HepG2 (cell line): ENCODE measurements at regions not wholly inside any gene's neighbourhood (a gene's known extent, or its start where the extent isn't known, plus 50 kb on each side); places are given as distances from the start of the nearest gene placed in this dataset.

Experiments
- ATAC-seq: fragments of 200-7000 bp; cut with Tn5 transposase; 3 replicates; pipeline ENCODE4 v1.9.1; 2020; ENCODE audit warnings: mild to moderate bottlenecking, moderate library complexity
- BruUV-seq: library from RNA; stranded (reverse); fragments of 400-500 nt; replicated peaks from 2 replicates; lab custom pipeline; 2021; lab: Mats Ljungman, UMichigan
- CTCF ChIA-PET: fragments of 300-600 bp; formaldehyde crosslinking; extraction: SDS; loops from one replicate; lab custom pipeline; 2021; ENCODE audit warnings: low total read pairs, inconsistent platforms, low intra/inter-chr PET ratio; lab: Yijun Ruan, JAX
- POLR2A ChIA-PET: fragments of 350-600 bp; sonication (Branson Sonifier 250); formaldehyde crosslinking; loops from one replicate; lab custom pipeline; 2020; ENCODE audit warnings: antibody characterized with exemption, inconsistent platforms; lab: Yijun Ruan, JAX
- DNase-seq: peaks from one replicate; pipeline ENCODE4 v3.0.0-alpha.2; 2015; ENCODE audit warnings: low spot score
- FAIRE-seq: peaks from 3 replicates; lab custom pipeline; 2011; peaks lifted over from hg19 to GRCh38; lab: Jason Lieb, UNC
- H2AFZ ChIP-seq: one replicate; pipeline ENCODE4 v1.6.1; 2011; ENCODE audit warnings: low read length, inconsistent platforms
- H3K27ac ChIP-seq: fragments of 300-600 bp; 3 replicates; pipeline ENCODE4 v1.8.0; 2011; ENCODE audit warnings: mixed run types, mild to moderate bottlenecking, mixed read lengths, low read length, inconsistent platforms; ENCODE audit not compliant: insufficient read depth; ENCODE audit errors: extremely low read length
- H3K27me3 ChIP-seq, 2 experiments: fragments of 200-600 bp in 1 of 2; 2 replicates in 1 of 2; 3 replicates in 1 of 2; pipeline versions ENCODE4 v1.6.0 to v1.8.0; 2011; ENCODE audit warnings: low read length in 2 of 2, mild to moderate bottlenecking in 2 of 2, moderate library complexity in 2 of 2, inconsistent platforms in 1 of 2; ENCODE audit not compliant: insufficient read depth in 2 of 2, control insufficient read depth in 1 of 2
- H3K36me3 ChIP-seq, 2 experiments: fragments of 200-600 bp in 1 of 2; replicated peaks in 1 of 2; 2 replicates in 1 of 2; 3 replicates in 1 of 2; pipeline versions ENCODE4 v1.5.1 to v1.8.0; 2011; ENCODE audit warnings: low read length in 2 of 2, inconsistent platforms in 1 of 2; ENCODE audit not compliant: insufficient read depth in 2 of 2, control insufficient read depth in 1 of 2
- H3K4me1 ChIP-seq: 2 replicates; pipeline ENCODE4 v1.5.1; 2012; ENCODE audit warnings: low read length, inconsistent platforms; ENCODE audit not compliant: insufficient read depth
- H3K4me2 ChIP-seq: 2 replicates; pipeline ENCODE4 v1.6.0; 2011; ENCODE audit warnings: low read depth, low read length, inconsistent platforms
- H3K4me3 ChIP-seq, 3 experiments: fragments of 200-600 bp in 1 of 3; sonication (generic), shearing (Covaris generic) in 1 of 3; replicated peaks in 1 of 3; 2 replicates each; pipeline ENCODE4 v1.5.1; 2011 to 2016; ENCODE audit warnings: low read length in 3 of 3, inconsistent platforms in 2 of 3, low read depth in 2 of 3, mild to moderate bottlenecking in 2 of 3, control low read depth in 1 of 3, mixed read lengths in 1 of 3; ENCODE audit not compliant: insufficient read depth in 1 of 3
- H3K79me2 ChIP-seq: one replicate; pipeline ENCODE4 v1.6.1; 2011; ENCODE audit warnings: low read length, inconsistent platforms; ENCODE audit not compliant: insufficient read depth
- H3K9ac ChIP-seq: 2 replicates; pipeline ENCODE4 v1.6.0; 2011; ENCODE audit warnings: mild to moderate bottlenecking, low read depth, low read length, inconsistent platforms; ENCODE audit not compliant: insufficient read depth
- H3K9me3 ChIP-seq: 2 replicates; pipeline ENCODE4 v1.5.1; 2012; ENCODE audit warnings: mild to moderate bottlenecking, low read length
- H4K20me1 ChIP-seq: 2 replicates; pipeline ENCODE4 v1.6.0; 2011; ENCODE audit warnings: inconsistent platforms, mild to moderate bottlenecking, low read length, moderate library complexity; ENCODE audit not compliant: insufficient read depth
- GPN1 ChIP-seq: sonication (generic); formaldehyde crosslinking; IDR thresholded peaks from 2 replicates; pipeline ENCODE4 v1.5.1; 2020; ENCODE audit warnings: missing genetic modification reagents, borderline replicate concordance
- MNT ChIP-seq: fragments of 450-650 bp; IDR thresholded peaks from 2 replicates; pipeline ENCODE4 v1.6.1; 2016
- RNF2 ChIP-seq: fragments of 450-650 bp; conservative IDR thresholded peaks from 2 replicates; pipeline ENCODE4 v1.6.1; 2016; ENCODE audit warnings: low read depth
- SNRNP70 ChIP-seq: fragments of 200-400 bp; formaldehyde crosslinking; IDR thresholded peaks from 2 replicates; pipeline ENCODE4 v1.6.1; 2017; ENCODE audit warnings: mild to moderate bottlenecking, low read depth, low read length, moderate library complexity
- WIZ ChIP-seq: sonication (generic); formaldehyde crosslinking; IDR thresholded peaks from 2 replicates; pipeline ENCODE4 v1.5.1; 2020; ENCODE audit warnings: mild to moderate bottlenecking, missing genetic modification reagents
- ZNF572 ChIP-seq: sonication (generic); formaldehyde crosslinking; IDR thresholded peaks from 2 replicates; pipeline ENCODE4 v1.5.1; 2020; ENCODE audit warnings: mild to moderate bottlenecking, missing genetic modification reagents
- ZNF768 ChIP-seq: sonication (generic); formaldehyde crosslinking; IDR thresholded peaks from 2 replicates; pipeline ENCODE4 v1.4.0; 2020; ENCODE audit warnings: missing genetic modification reagents
- WGBS: methylation state at CpG from one replicate; pipeline ENCODE4 v1.1.6; 2017; ENCODE audit warnings: low lambda C conversion rate; 5-methylcytosine and 5-hydroxymethylcytosine counted together
- in situ Hi-C: cut with HindIII; loops from 2 replicates; pipeline ENCODE4 v1.10.0; 2017; ENCODE audit warnings: low pct_unique_long_range_greater_than_20kb; ENCODE audit not compliant: extremely low pct_ligation_motif_present
- intact Hi-C: fragments of 100-400 bp; cut with micrococcal nuclease; formaldehyde crosslinking; loops from one replicate; pipeline ENCODE4 v1.10.0; 2022; ENCODE audit not compliant: unreplicated experiment

GRCh38 chr5:172577267-172577909 lies 63.7 kb upstream of the NEURL1B start:
- Histone ChIP-seq H4K20me1 (no peaks in the 10 kb centered on the region), H3K36me3 (no peaks in the 10 kb centered on the region), H3K27ac (no peak overlapping the region), H3K27me3 (peaks cover 4 to 31% of the 10 kb centered on the region in 2 experiments; a peak in 3 of 5 replicates), H2AFZ (no peak overlapping the region), H3K79me2 (no peaks in the 10 kb centered on the region), H3K4me1 (peaks cover 9% of the 10 kb centered on the region), H3K9ac (no peak overlapping the region), H3K9me3 (no peaks in the 10 kb centered on the region), H3K4me3 (no peak overlapping the region), H3K4me2 (no peak overlapping the region)
- no peak for FAIRE-seq
- ChIA-PET POLR2A (no interaction called here), CTCF (no interaction called here)
- WGBS: 52% methylated on average over 7 of the region's 7 CpGs
- intact Hi-C loops (no loop called here), in situ Hi-C loops (no loop called here)
- no peak for ATAC-seq
- DNase-seq: no peak
- no TSS peak for BruUV-seq
- TF ChIP-seq RNF2: no peak
- peak; percentile 26; the same call in 1 of the 2 replicates for TF ChIP-seq ZNF768 (CRISPR knock-in tag)
- no peak for TF ChIP-seq WIZ
- no peak for TF ChIP-seq ZNF572 (CRISPR knock-in tag)
- TF ChIP-seq GPN1 (CRISPR knock-in tag): no peak

- no peak for FAIRE-seq
- H2AFZ ChIP-seq: no peak overlapping the region
- ChIA-PET CTCF (no interaction called here), POLR2A (no interaction called here)
- H3K9me3 ChIP-seq: no peaks in the 10 kb centered on the region
- H3K4me3 ChIP-seq: no peak overlapping the region
- in situ Hi-C loops: no loop called here
- no peaks in the 10 kb centered on the region for H3K79me2 ChIP-seq
- no peak overlapping the region for H3K9ac ChIP-seq
- no peak overlapping the region for H3K27ac ChIP-seq
- no peak overlapping the region for H3K4me2 ChIP-seq
- H3K4me1 ChIP-seq: peaks cover 9% of the 10 kb centered on the region
- ATAC-seq: no peak
- H3K36me3 ChIP-seq: no peaks in the 10 kb centered on the region
- intact Hi-C loops: no loop called here
- no peak for DNase-seq
- no peaks in the 10 kb centered on the region for H4K20me1 ChIP-seq
- WGBS: 45% methylated on average over 4 of the region's 10 CpGs
- peaks cover 6 to 22% of the 10 kb centered on the region in 2 experiments; a peak in 3 of 5 replicates for H3K27me3 ChIP-seq
- no TSS peak for BruUV-seq
- TF ChIP-seq MNT (peak; percentile 36; the same call in 1 of the 2 replicates), ZNF768 (CRISPR knock-in tag) (peak; percentile 88), SNRNP70 (no peak)
Measured at GRCh38 chr5:172575816-172576545, 65.1 kb upstream of the NEURL1B start.
